ENCODE measurements at regions not wholly inside any gene's neighbourhood (a gene's known extent, or its start where the extent isn't known, plus 50 kb on each side); places are given as distances from the start of the nearest gene placed in this dataset.
"Not testable (repeated sequence)": the region's sequence is repeated elsewhere in the genome, so short reads cannot be mapped to it uniquely, and the experiment has no call there.

DNA sequence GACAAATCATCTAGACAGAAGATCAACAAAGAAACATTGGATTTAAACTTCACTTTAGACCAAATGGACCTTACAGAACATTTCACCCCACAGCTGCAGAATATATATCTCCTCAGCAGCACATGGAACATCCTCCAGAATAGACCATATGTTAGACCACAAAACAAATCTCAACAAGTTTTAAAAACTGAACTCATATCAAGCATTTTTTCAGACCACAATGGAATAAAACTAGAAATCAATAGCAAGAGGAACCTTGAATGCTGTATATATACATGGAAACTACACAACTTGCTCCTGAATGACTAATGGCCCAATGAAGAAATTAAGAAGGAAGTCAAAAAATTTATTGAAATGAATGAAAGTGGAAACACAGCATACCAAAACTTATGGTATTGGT is 157.7 kb downstream of the MTERF1 start:
- Mint-ChIP-seq H3K9me3 (ENCODE audit: insufficient read depth) (peaks cover 20% of the 10 kb centered on the region), H3K27me3 (no peaks in the 10 kb centered on the region), H3K27ac (no peak overlapping the region), H3K4me3 (no peak overlapping the region), H3K4me1 (no peaks in the 10 kb centered on the region)
- DNase-seq = no peak
- Histone ChIP-seq H3K9me3 (ENCODE audit: control extremely low read depth in 1 of 3, control insufficient read depth in 2 of 3, insufficient read depth in 1 of 3, low read length in 2 of 3) (peaks cover 0 to 19% (median 5%) of the 10 kb centered on the region in 3 donors), H3K36me3 (replicated peaks in 1 of 2; ENCODE audit: control extremely low read depth in 1 of 2, control insufficient read depth in 1 of 2, extremely low read depth in 1 of 2, insufficient read depth in 2 of 2, low read length in 1 of 2) (no peaks in the 10 kb centered on the region), H3K27ac (ENCODE audit: low read length in 2 of 2) (no peak overlapping the region), H3K4me2 (replicated peaks; ENCODE audit: low read depth, low read length, poor library complexity, severe bottlenecking) (no peak overlapping the region), H2AFZ (ENCODE audit: insufficient read depth, low read depth, low read length, poor library complexity, severe bottlenecking) (no peak overlapping the region), H3K79me2 (ENCODE audit: control insufficient read depth, insufficient read depth, low read length) (no peaks in the 10 kb centered on the region), H3K4me3 (ENCODE audit: control extremely low read depth in 1 of 5, extremely low read depth in 1 of 5, insufficient read depth in 1 of 5, low read depth in 2 of 5, low read length in 4 of 5) (no peak overlapping the region), H3K9ac (ENCODE audit: low read length) (no peak overlapping the region), H4K20me1 (ENCODE audit: control insufficient read depth, insufficient read depth, low read length, poor library complexity, severe bottlenecking) (no peaks in the 10 kb centered on the region), H3K27me3 (replicated peaks in 1 of 4; ENCODE audit: control extremely low read depth in 1 of 4, control insufficient read depth in 3 of 4, insufficient read depth in 4 of 4, low read length in 3 of 4) (peaks cover 0 to 3% (median 0%) of the 10 kb centered on the region in 4 experiments), H3K4me1 (ENCODE audit: control insufficient read depth in 2 of 2, insufficient read depth in 2 of 2, low read length in 2 of 2) (no peaks in the 10 kb centered on the region)
- POLR2A ChIA-PET = no interaction called here
- intact Hi-C loops (cut with micrococcal nuclease) = no loop called here
- no peak for ATAC-seq (ENCODE audit: low read depth)
- TF ChIP-seq EZH2 (IDR thresholded peaks at IDR 0.05; ENCODE audit: borderline replicate concordance, insufficient read depth, low read depth, low read length, poor library complexity, severe bottlenecking) = no peak
- TF ChIP-seq, protein P1, sequence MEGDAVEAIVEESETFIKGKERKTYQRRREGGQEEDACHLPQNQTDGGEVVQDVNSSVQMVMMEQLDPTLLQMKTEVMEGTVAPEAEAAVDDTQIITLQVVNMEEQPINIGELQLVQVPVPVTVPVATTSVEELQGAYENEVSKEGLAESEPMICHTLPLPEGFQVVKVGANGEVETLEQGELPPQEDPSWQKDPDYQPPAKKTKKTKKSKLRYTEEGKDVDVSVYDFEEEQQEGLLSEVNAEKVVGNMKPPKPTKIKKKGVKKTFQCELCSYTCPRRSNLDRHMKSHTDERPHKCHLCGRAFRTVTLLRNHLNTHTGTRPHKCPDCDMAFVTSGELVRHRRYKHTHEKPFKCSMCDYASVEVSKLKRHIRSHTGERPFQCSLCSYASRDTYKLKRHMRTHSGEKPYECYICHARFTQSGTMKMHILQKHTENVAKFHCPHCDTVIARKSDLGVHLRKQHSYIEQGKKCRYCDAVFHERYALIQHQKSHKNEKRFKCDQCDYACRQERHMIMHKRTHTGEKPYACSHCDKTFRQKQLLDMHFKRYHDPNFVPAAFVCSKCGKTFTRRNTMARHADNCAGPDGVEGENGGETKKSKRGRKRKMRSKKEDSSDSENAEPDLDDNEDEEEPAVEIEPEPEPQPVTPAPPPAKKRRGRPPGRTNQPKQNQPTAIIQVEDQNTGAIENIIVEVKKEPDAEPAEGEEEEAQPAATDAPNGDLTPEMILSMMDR (IDR thresholded peaks at IDR 0.05) = no peak
- CTCF ChIA-PET = no interaction called here

DNA sequence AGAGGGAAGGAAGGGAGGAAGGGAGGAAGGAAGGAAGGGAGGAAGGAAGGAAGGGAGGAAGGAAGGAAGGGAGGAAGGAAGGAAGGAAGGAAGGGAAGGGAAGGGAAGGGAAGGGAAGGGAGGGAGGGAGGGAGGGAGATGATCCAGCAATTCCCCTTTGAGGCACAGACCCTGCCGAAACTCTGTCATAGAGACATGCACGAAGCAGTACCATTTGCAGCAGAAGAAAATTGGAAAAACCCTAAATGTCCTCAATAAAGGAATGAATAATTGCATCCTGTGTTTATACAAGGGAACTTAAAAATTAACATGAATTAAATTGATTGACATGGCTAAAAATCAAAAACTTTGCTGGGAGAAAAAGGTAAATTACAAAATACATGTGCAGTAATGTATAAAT is 151.5 kb downstream of the MTERF1 start:
- H3K36me3 ChIP-seq (replicated peaks in 1 of 2; ENCODE audit: control extremely low read depth in 1 of 2, control insufficient read depth in 1 of 2, extremely low read depth in 1 of 2, insufficient read depth in 2 of 2, low read length in 1 of 2); H3K4me2 ChIP-seq (replicated peaks; ENCODE audit: low read depth, low read length, poor library complexity, severe bottlenecking); H3K27ac ChIP-seq (ENCODE audit: low read length in 2 of 2); CTCF ChIA-PET; H3K9me3 Mint-ChIP-seq (ENCODE audit: insufficient read depth); H3K4me3 ChIP-seq (ENCODE audit: control extremely low read depth in 1 of 5, extremely low read depth in 1 of 5, insufficient read depth in 1 of 5, low read depth in 2 of 5, low read length in 4 of 5); intact Hi-C loops (cut with micrococcal nuclease); DNase-seq; H3K27me3 ChIP-seq (replicated peaks in 1 of 4; ENCODE audit: control extremely low read depth in 1 of 4, control insufficient read depth in 3 of 4, insufficient read depth in 4 of 4, low read length in 3 of 4); H3K4me1 ChIP-seq (ENCODE audit: control insufficient read depth in 2 of 2, insufficient read depth in 2 of 2, low read length in 2 of 2); H3K27me3 Mint-ChIP-seq; H3K9me3 ChIP-seq (ENCODE audit: control extremely low read depth in 1 of 3, control insufficient read depth in 2 of 3, insufficient read depth in 1 of 3, low read length in 2 of 3); POLR2A ChIA-PET; H3K9ac ChIP-seq (ENCODE audit: low read length); H2AFZ ChIP-seq (ENCODE audit: insufficient read depth, low read depth, low read length, poor library complexity, severe bottlenecking); H4K20me1 ChIP-seq (ENCODE audit: control insufficient read depth, insufficient read depth, low read length, poor library complexity, severe bottlenecking); H3K79me2 ChIP-seq (ENCODE audit: control insufficient read depth, insufficient read depth, low read length); H3K27ac Mint-ChIP-seq; ATAC-seq (ENCODE audit: low read depth); H3K4me3 Mint-ChIP-seq; H3K4me1 Mint-ChIP-seq: not testable (repeated sequence)
- 100% methylated on average over 1 of the region's 2 CpGs for WGBS (ENCODE audit: insufficient coverage)
